Activated T-cell treated with anti-CD3 and anti-CD28 coated beads for 4 hours (primary cell): ENCODE measurements at regions not wholly inside any gene's neighbourhood (a gene's known extent, or its start where the extent isn't known, plus 50 kb on each side); places are given as distances from the start of the nearest gene placed in this dataset.
"Not testable (repeated sequence)": the region's sequence is repeated elsewhere in the genome, so short reads cannot be mapped to it uniquely, and the experiment has no call there.

Experiments
- DNase-seq: peaks from one replicate; pipeline ENCODE4 v3.0.0-alpha.2; 2020

- DNase-seq: no peak
Measured at GRCh38 chr2:16209799-16210198, 269.4 kb downstream of the MYCN start.

GRCh38 chr2:16208921-16209320 is 268.6 kb downstream of the MYCN start:
- no peak for DNase-seq

DNA sequence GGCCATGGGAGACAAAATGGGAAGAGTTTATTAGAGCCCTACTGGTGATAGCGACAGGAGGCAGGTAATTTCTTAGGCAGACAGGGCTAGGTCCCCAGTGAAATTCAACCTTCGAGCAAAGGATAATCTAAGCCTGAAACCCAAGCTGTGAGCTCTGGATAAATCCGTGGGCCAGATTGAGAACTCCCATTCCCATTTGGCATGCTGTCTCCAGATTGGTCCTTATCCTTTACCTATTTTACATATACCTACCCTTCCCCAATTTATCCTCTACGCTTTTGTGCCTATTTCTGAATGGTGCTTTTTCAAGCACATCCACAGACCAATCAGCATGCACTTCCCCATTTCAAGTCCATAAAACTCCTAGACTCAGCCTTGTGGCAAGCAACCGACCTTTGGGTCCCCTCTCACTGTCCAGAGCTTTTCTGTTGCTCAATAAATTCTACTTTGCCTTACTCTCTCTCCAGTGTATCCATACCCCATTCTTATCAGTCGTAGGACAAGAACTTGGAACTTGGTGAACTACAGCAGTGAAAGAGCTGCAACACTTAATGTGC is 268.0 kb downstream of the MYCN start:
- DNase-seq: no peak

GRCh38 chr2:16207611-16208010 is 267.3 kb downstream of the MYCN start:
- DNase-seq: no peak

DNA sequence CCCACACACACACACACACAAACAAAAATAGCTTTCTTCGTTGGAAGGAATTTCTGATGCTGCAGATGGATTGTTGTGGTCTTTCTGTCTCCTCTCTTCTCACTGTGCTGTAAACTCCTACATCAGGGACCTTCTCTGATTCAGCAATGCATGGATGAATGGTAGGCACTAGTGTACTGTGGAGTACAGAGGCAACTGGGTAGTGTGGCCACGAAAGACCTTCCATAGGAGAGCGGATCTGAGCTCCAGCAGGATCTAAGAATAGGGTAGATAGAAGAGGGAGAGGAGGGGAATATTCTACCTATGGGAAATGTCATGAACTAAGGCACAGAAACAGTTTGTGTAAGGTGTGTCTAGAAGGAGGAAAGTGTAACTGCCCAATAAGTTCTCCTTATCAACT is 266.8 kb downstream of the MYCN start:
- no peak for DNase-seq

DNA sequence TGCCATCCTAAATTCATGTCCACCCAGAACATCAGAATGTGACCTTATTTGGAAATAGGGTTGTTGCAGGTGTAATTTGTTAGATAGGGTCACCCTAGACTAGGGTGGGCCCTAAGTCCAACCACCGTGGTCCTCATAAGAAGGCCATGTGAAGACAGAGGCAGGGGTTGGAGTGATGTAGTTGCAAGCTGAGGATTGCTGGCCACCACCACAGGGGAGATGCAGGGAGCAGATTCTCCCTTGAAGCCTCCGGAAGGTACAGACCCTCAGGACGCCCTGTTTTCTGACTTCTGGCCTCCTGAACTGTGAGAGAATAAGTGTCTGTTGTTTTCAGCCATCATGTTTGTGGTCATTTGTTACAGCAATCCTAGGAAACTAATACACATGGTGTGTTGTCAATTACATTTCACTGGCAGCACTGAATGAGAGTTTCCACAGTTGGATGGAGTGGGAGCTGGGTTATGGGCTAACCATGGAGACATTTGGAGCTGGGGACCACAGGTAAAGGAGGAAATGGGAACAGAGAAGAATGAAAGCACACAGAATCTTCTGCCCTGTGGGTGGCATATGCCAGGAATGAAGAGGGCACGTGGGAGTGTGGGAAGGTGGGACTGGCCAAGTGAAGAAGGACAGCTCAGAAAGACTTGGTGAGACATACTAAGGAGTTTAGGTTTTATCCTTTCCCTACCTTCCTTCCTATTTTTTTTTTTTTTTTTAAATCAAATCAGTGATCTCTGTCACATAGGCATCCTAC is 266.0 kb downstream of the MYCN start:
- DNase-seq: no peak

DNA sequence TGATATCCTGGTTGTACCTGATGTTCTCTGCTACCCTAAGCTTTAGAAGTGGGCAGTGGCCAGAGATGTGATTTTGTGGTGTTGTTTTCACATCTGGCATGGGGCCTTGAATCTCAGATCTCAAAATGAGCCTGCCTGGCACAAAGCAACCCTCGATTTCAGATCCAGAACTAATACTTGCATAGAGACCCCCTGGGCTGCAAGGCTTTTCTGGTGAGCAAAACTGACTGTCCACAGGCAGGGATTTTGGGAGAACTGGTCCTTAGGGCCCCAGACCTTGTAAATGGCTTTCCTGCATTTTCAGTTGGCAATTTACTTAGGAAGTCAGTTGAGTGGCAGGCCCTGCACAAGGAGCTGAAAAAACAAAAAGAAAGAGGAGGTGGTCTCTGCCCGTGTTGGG is 265.3 kb downstream of the MYCN start:
- DNase-seq: no peak

DNA sequence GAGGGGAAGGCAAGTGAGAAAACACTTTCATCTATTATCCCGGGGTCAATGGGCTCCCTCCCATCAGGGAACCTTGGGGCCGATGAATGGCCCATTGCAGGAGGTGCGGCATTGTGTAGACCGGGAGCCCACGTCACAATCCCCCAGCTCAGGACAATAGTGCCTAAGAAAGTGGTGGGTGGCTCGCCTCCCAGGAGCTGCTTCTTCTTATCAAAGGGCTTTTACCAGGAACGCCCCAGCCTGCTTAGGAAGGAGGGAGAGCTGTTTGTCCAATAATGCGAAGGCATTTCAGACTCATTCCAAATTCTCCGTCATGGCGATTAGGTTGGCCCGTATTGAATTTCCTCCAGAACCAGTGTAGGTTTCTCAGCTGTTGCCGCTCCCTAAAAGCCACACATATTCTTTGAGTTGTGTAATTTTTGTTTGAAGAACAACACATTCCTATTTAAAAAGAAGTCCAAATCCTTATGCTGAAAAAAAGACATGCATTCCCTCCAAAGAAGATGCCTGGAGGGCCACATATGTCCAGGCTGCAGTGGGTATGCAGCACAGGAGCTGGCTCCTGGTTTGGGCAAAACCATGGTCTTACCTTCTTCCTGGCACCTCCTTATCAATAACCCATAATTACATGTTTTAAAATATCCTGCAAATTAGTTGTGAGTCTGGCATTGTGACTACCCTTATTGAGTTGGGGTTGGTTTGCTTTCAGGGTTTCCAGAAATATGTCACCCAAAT is 264.7 kb downstream of the MYCN start:
- DNase-seq: no peak

DNA sequence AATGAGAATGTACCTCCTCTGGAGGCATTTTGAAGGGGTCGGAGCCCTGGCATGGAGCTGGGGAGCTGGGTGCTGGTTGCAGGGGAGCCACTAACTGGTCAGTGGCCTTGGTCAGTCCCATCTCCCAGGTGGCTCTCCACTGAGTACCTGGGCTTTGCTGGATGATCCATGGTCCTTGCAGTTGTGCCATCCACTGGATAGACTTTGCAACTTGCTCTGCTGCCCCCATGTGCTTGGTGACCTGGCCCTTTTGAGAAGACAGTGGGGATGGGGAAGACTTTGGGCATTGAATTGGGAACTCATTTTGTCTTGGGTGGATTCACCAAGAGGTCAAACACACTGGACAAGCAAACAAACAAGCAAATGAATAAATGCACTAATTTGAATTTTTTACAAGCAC is 263.9 kb downstream of the MYCN start:
- DNase-seq: no peak

- no peak for DNase-seq
Measured at GRCh38 chr2:16203691-16204090, 263.3 kb downstream of the MYCN start.

GRCh38 chr2:16203069-16203468 is 262.7 kb downstream of the MYCN start:
- no peak for DNase-seq

GRCh38 chr2:16202266-16203020 is 262.1 kb downstream of the MYCN start:
- DNase-seq: no peak

- DNase-seq: no peak
Measured at GRCh38 chr2:16201848-16202247, 261.5 kb downstream of the MYCN start.

DNA sequence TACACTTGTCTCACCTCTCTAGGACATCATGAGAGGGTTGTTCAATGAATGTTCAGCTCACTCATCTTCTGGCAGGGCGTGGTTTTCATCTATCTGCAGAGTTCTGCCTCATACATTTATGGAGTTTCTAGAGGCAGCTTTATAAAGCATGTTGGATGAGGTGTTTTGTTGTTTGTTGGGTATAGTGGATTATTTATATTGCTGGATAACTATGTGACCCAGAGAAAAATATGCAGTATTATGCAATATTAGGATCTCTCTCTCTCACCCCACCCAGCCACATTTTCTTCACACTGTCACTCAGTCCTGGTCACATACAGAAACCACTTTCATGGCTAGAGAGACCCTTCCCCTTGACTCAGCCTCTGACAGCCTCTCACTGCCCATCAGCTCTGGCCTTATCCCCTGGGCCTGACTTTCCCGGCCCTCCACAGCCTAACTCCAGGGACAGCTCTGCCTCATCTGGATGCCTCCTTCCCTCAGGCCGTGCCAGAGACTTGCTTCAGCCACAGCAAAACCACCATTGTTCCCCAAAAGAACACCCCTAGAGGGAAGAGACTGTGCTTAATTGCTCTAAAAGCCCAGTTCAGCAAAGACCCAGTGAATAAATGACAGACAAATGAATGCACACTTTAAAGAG is 260.3 kb downstream of the MYCN start:
- no peak for DNase-seq

DNA sequence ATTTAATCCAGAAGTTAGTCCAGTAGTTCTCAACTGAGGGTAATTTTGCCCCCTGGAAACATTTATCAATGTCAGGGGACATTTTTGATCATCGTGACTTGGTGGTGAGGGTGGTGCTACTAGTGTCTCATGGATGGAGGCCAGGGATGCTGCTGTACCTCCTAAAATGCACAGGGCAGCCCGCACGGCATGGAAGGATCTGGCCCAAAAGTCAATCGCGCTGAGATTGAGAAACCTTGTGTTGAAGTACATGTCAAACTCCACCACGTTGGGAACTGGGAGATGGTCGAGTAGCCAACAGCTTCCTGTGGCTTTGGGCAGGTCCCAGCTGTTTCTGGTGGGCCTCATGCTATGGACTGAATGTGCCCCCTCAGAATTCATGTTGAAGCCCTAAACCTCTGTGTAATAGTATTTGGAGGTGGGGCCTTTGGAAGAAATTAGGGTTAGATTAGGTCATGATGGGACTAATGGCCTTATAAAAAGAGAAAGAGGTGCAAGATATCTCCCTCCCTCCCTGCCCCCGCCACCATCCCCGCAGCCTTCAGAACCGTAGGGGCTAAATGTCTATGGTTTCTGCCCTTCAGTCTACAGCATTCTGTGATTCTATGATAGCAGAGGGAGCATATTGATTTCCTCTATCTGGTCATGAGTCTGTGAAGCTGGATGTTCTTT is 259.7 kb downstream of the MYCN start:
- no peak for DNase-seq

- DNase-seq: not testable (repeated sequence)
Measured at GRCh38 chr2:16199241-16199640, 258.9 kb downstream of the MYCN start.

DNA sequence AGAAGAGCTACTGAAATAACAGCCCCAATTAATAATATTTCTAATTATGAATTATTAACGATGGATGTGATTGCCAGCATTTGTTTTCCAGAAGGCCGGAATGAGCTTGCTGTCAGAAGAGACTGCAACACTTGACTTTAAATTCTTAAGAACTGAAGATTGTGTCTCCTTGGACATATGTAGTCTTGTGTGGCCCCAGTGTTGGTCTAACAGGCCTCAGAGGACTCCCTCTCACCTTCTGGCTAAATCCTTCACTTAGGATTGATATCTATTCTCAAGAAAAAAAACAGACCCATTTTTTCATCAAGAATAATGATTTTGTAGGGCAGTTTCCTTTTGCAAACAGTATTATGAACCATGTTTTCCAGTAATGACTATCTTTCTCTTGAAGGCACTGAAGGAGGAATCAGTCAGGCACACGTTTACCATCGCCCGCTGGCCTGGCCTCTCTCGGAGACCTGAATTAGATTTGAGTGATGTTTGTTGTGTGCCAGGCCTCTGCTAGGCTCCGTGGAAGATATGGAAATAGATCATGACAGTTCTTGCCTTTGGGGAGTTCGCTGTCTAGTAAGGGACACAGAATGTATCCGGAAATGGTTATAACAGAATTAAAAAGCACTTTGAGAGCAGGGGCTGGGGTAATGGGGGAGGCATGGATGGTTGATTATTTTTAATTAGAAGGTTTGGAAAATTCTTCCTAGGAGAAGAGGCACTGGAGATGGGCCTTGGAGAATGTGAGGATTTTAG is 258.0 kb downstream of the MYCN start:
- no peak for DNase-seq

- DNase-seq: no peak
Measured at GRCh38 chr2:16197504-16198147, 257.3 kb downstream of the MYCN start.

DNA sequence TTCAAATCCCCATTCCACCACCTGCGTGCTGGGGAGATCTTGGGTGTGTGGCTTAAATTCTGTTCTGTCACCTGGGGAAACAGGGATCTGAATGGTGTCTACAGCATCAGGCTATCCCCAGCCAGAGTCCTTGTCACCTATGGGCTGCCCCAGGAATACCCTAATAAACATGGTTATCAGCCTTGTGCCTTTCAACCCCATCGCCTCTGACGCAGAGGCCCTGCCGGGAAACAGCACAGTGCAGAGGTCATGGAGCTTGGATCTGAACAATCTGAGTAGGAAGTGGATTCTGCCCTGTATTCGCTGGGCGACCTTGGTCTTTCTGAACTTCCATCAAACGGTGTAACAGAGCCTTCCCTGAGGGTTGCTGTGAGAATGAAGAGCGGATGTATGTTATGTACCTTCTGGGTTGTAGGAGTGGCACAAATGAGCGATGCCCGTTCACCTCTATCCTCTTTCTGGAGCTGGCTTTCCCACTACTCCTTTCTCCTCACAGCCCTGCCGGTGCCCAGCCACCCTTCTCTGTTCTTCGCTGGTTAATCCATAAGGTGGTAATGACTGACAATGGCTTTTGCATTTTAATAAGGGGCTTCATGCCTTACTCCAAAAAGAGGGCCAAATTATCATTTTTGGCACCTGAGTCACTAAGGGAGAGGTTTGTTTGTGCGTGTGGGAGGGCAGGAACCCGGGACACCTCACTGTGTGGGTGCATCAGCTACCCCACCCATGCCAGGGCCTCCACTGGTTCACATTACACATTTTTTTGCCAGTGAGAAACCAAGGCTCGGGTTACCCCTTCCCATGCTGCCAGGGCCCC is 256.5 kb downstream of the MYCN start:
- DNase-seq: no peak

DNA sequence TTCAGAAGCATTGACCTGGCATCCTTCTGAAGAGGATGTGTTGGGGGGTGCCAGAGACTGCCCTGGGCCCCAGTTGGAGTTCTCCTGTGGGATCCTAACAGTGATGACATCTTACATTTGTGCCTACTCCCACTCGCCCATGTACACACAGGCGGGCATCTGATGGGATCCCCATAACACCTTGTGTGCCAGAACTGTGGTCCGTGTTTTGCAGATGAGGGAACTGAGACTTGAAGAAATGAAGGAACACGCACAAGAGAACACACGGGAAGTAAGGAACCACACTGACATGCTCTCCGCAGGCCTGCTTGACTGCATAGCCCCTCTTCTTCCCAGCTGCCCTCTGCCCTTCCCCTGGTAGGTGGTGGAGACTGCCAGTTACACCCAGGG is 255.3 kb downstream of the MYCN start:
- DNase-seq: no peak
